ENCODE measurements at regions not wholly inside any gene's neighbourhood (a gene's known extent, or its start where the extent isn't known, plus 50 kb on each side); places are given as distances from the start of the nearest gene placed in this dataset.

DNA sequence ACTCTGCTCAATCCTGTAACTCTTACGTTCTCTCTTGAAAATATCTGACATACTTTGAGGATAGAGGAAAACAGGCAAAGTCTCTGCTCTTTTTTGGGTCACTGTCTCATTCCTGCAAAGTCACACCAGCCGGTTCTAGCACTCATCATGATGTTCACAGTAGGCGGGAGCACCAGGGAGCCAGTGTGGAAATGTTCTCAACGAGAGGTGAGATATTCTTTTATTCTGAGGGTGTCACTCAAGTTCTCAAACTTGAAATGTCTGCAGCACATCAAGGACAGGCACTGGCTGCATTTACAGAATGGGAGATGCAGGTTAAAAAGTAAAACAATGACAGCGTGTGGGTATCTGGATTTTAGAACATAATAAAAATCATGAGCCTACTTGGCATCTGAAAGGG lies 714.7 kb downstream of the QKI start:
- Histone ChIP-seq H2AFZ (ENCODE audit: low read depth, low read length) (no peak overlapping the region), H3K9me3 (ENCODE audit: low read length) (peaks cover 4% of the 10 kb centered on the region)

DNA sequence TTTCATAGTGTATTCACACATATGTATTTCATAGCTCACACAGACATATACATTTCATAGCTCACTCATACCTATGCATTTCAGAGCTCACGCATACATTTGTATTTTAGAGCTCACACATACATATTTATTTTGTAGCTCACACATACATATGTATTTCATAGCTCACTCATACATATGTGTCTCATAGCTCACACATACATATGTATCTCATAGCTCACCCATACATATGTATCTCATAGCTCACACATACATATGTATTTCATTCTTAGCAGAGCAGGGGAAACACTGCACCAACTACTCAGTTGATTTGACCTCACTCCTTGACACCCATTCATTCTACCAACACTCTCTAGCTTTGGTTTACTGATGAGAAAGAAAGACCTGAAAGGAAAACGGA lies 713.6 kb downstream of the QKI start:
- H2AFZ ChIP-seq (ENCODE audit: low read depth, low read length): no peak overlapping the region
- H3K4me3 ChIP-seq (ENCODE audit: low read length): no peak overlapping the region
- no peaks in the 10 kb centered on the region for H3K36me3 ChIP-seq (ENCODE audit: insufficient read depth, low read length)
- no peaks in the 10 kb centered on the region for H3K27me3 ChIP-seq (ENCODE audit: insufficient read depth, low read length)
- no peaks in the 10 kb centered on the region for H3K4me1 ChIP-seq (ENCODE audit: insufficient read depth, low read length)
- peaks cover 4% of the 10 kb centered on the region for H3K9me3 ChIP-seq (ENCODE audit: low read length)

More for the DNA sequence above, 714.7 kb downstream of the QKI start:
- Histone ChIP-seq H3K4me3 (ENCODE audit: low read length) (no peak overlapping the region), H3K4me1 (ENCODE audit: insufficient read depth, low read length) (no peaks in the 10 kb centered on the region), H3K27me3 (ENCODE audit: insufficient read depth, low read length) (no peaks in the 10 kb centered on the region), H3K36me3 (ENCODE audit: insufficient read depth, low read length) (no peaks in the 10 kb centered on the region)

GRCh38 chr6:164124986-164125385 lies 710.5 kb downstream of the QKI start:
- no peaks in the 10 kb centered on the region for H3K4me1 ChIP-seq (ENCODE audit: insufficient read depth, low read length)
- no peak overlapping the region for H3K4me3 ChIP-seq (ENCODE audit: low read length)
- no peaks in the 10 kb centered on the region for H3K27me3 ChIP-seq (ENCODE audit: insufficient read depth, low read length)
- no peak overlapping the region for H2AFZ ChIP-seq (ENCODE audit: low read depth, low read length)
- H3K9me3 ChIP-seq (ENCODE audit: low read length): peaks cover 2% of the 10 kb centered on the region
- H3K36me3 ChIP-seq (ENCODE audit: insufficient read depth, low read length): no peaks in the 10 kb centered on the region

- no peak overlapping the region for H2AFZ ChIP-seq (ENCODE audit: low read depth, low read length)
- H3K27me3 ChIP-seq (ENCODE audit: insufficient read depth, low read length): no peaks in the 10 kb centered on the region
- H3K9me3 ChIP-seq (ENCODE audit: low read length): peaks cover 2% of the 10 kb centered on the region
- no peaks in the 10 kb centered on the region for H3K4me1 ChIP-seq (ENCODE audit: insufficient read depth, low read length)
- H3K36me3 ChIP-seq (ENCODE audit: insufficient read depth, low read length): no peaks in the 10 kb centered on the region
- no peak overlapping the region for H3K4me3 ChIP-seq (ENCODE audit: low read length)
Measured at GRCh38 chr6:164124473-164124872, 710.0 kb downstream of the QKI start.

GRCh38 chr6:164122109-164122508 lies 707.6 kb downstream of the QKI start:
- H3K9me3 ChIP-seq (ENCODE audit: low read length): peaks cover 2% of the 10 kb centered on the region
- H3K4me1 ChIP-seq (ENCODE audit: insufficient read depth, low read length): no peaks in the 10 kb centered on the region
- H3K36me3 ChIP-seq (ENCODE audit: insufficient read depth, low read length): no peaks in the 10 kb centered on the region
- H3K4me3 ChIP-seq (ENCODE audit: low read length): no peak overlapping the region
- H2AFZ ChIP-seq (ENCODE audit: low read depth, low read length): no peak overlapping the region
- H3K27me3 ChIP-seq (ENCODE audit: insufficient read depth, low read length): no peaks in the 10 kb centered on the region

DNA sequence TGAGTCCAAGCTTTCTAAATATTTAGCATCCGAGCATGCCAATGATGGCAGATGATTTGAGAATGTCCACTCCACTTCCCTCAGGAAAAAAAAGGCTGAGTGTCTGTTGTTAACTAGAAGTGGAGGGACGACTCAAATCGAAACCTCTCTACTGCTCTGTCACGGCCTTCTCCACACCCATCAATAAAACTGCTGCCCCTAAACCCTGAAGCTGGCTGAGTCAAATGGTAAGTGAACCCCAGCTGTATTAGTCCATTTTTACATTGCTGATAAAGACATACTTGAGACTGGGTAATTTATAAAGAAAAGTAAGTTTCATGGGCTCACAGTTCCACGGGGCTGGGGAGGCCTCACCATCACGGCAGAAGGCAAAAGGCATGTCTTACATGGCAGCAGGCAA lies 707.0 kb downstream of the QKI start:
- Histone ChIP-seq H3K4me1 (ENCODE audit: insufficient read depth, low read length) (peaks cover 1% of the 10 kb centered on the region), H3K27me3 (ENCODE audit: insufficient read depth, low read length) (no peaks in the 10 kb centered on the region), H3K36me3 (ENCODE audit: insufficient read depth, low read length) (no peaks in the 10 kb centered on the region), H2AFZ (ENCODE audit: low read depth, low read length) (no peak overlapping the region), H3K4me3 (ENCODE audit: low read length) (no peak overlapping the region), H3K9me3 (ENCODE audit: low read length) (peaks cover 2% of the 10 kb centered on the region)

GRCh38 chr6:164114651-164115050 lies 700.1 kb downstream of the QKI start:
- H3K4me1 ChIP-seq (ENCODE audit: insufficient read depth, low read length): peaks cover 29% of the 10 kb centered on the region
- H3K27me3 ChIP-seq (ENCODE audit: insufficient read depth, low read length): no peaks in the 10 kb centered on the region
- H3K4me3 ChIP-seq (ENCODE audit: low read length): no peak overlapping the region
- H3K9me3 ChIP-seq (ENCODE audit: low read length): no peaks in the 10 kb centered on the region
- no peak overlapping the region for H2AFZ ChIP-seq (ENCODE audit: low read depth, low read length)
- no peaks in the 10 kb centered on the region for H3K36me3 ChIP-seq (ENCODE audit: insufficient read depth, low read length)

- Histone ChIP-seq H3K4me1 (ENCODE audit: insufficient read depth, low read length) (peaks cover 29% of the 10 kb centered on the region), H3K9me3 (ENCODE audit: low read length) (no peaks in the 10 kb centered on the region), H3K27me3 (ENCODE audit: insufficient read depth, low read length) (no peaks in the 10 kb centered on the region), H3K36me3 (ENCODE audit: insufficient read depth, low read length) (no peaks in the 10 kb centered on the region), H2AFZ (ENCODE audit: low read depth, low read length) (no peak overlapping the region), H3K4me3 (ENCODE audit: low read length) (no peak overlapping the region)
Measured at GRCh38 chr6:164114051-164114450, 699.5 kb downstream of the QKI start.

GRCh38 chr6:164113637-164114036 lies 699.1 kb downstream of the QKI start:
- H3K27me3 ChIP-seq (ENCODE audit: insufficient read depth, low read length): no peaks in the 10 kb centered on the region
- no peak overlapping the region for H3K4me3 ChIP-seq (ENCODE audit: low read length)
- H3K9me3 ChIP-seq (ENCODE audit: low read length): no peaks in the 10 kb centered on the region
- H3K4me1 ChIP-seq (ENCODE audit: insufficient read depth, low read length): peaks cover 29% of the 10 kb centered on the region
- no peak overlapping the region for H2AFZ ChIP-seq (ENCODE audit: low read depth, low read length)
- H3K36me3 ChIP-seq (ENCODE audit: insufficient read depth, low read length): no peaks in the 10 kb centered on the region

DNA sequence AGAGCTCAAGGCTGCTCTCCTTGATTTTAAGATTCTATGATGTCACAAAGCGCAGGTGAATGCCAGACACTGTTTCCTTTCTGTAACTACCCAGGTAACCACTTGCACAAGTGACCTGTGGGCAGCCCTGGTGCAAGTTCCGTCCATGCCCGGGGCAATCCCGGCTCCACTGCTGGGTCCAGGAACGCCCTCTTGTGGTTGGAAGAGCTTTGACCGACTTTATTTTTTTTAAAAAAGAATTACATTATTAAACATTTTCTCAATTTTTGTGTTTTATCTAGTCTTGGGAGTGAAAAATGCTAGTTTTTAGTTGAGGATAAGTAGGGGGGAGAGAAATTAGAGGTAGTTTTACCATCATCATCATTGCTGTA lies 695.2 kb downstream of the QKI start:
- Histone ChIP-seq H2AFZ (ENCODE audit: low read depth, low read length) (no peak overlapping the region), H3K9me3 (ENCODE audit: low read length) (no peaks in the 10 kb centered on the region), H3K36me3 (ENCODE audit: insufficient read depth, low read length) (no peaks in the 10 kb centered on the region), H3K4me1 (ENCODE audit: insufficient read depth, low read length) (peaks cover 10% of the 10 kb centered on the region), H3K4me3 (ENCODE audit: low read length) (no peak overlapping the region), H3K27me3 (ENCODE audit: insufficient read depth, low read length) (no peaks in the 10 kb centered on the region)

- Histone ChIP-seq H3K36me3 (ENCODE audit: insufficient read depth, low read length) (no peaks in the 10 kb centered on the region), H3K4me3 (ENCODE audit: low read length) (no peak overlapping the region), H3K27me3 (ENCODE audit: insufficient read depth, low read length) (no peaks in the 10 kb centered on the region), H3K9me3 (ENCODE audit: low read length) (peaks cover 2% of the 10 kb centered on the region), H2AFZ (ENCODE audit: low read depth, low read length) (no peak overlapping the region), H3K4me1 (ENCODE audit: insufficient read depth, low read length) (peaks cover 3% of the 10 kb centered on the region)
Measured at GRCh38 chr6:164108869-164109769, 694.6 kb downstream of the QKI start.

GRCh38 chr6:164108092-164108491 lies 693.6 kb downstream of the QKI start:
- Histone ChIP-seq H3K27me3 (ENCODE audit: insufficient read depth, low read length) (no peaks in the 10 kb centered on the region), H3K4me3 (ENCODE audit: low read length) (no peak overlapping the region), H3K4me1 (ENCODE audit: insufficient read depth, low read length) (peaks cover 8% of the 10 kb centered on the region), H3K36me3 (ENCODE audit: insufficient read depth, low read length) (no peaks in the 10 kb centered on the region), H3K9me3 (ENCODE audit: low read length) (peaks cover 2% of the 10 kb centered on the region), H2AFZ (ENCODE audit: low read depth, low read length) (no peak overlapping the region)

DNA sequence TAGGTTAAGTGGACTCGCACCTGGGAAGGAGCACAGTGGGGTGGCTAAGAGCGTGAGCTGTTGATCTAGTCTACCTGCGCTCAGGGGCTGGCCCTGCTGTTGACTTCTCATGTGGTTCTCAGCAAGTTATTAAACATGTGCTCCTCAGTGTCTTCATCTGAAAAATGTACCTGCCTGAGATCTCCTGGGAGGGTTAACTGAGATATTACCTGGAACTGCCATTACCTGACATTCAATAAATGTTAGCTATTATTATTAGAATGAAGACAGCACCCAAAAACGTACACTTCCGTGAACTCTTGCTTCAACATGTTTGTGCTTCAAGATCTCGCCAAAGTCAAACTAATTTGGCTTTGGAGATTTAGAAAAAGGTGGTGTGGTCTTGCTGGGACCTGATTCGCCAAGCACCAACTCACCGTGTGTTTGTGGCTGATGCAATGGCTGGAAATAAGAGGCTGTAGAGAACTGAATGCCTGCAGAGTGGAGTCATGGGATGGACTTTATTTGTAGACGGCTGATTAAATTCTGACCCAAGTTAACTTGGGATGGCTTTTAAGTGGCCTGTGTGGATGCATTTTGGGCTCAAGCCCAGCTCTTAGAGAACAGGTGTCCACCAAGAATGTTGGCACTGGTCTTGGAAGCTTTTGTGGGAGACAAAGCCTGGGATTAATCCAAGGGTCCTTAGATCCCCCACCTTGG lies 692.9 kb downstream of the QKI start:
- H2AFZ ChIP-seq (ENCODE audit: low read depth, low read length): no peak overlapping the region
- H3K36me3 ChIP-seq (ENCODE audit: insufficient read depth, low read length): no peaks in the 10 kb centered on the region
- H3K4me3 ChIP-seq (ENCODE audit: low read length): no peak overlapping the region
- peaks cover 2% of the 10 kb centered on the region for H3K9me3 ChIP-seq (ENCODE audit: low read length)
- H3K4me1 ChIP-seq (ENCODE audit: insufficient read depth, low read length): peaks cover 14% of the 10 kb centered on the region
- H3K27me3 ChIP-seq (ENCODE audit: insufficient read depth, low read length): no peaks in the 10 kb centered on the region

Data from neuron (in vitro differentiated cells).